Fibroblast of lung (primary cell): ENCODE measurements at regions not wholly inside any gene's neighbourhood (a gene's known extent, or its start where the extent isn't known, plus 50 kb on each side); places are given as distances from the start of the nearest gene placed in this dataset.

ENCODE experiments used
- EZH2 ChIP-seq: IDR thresholded peaks from 2 replicates; pipeline ENCODE4 v1.5.1; 2012; ENCODE audit warnings: low read length, control low read depth, mild to moderate bottlenecking; ENCODE audit errors: missing control alignments
- TF ChIP-seq, protein P1 (sequence below), 2 donors: IDR thresholded peaks in 1 of 2; conservative IDR thresholded peaks in 1 of 2; 1 replicate in 1 of 2; 2 replicates in 1 of 2; pipeline ENCODE4 v1.5.1; 2011 to 2012; ENCODE audit warnings: low read length in 2 of 2, control low read depth in 1 of 2, inconsistent platforms in 1 of 2, low read depth in 1 of 2, mild to moderate bottlenecking in 1 of 2

DNA sequence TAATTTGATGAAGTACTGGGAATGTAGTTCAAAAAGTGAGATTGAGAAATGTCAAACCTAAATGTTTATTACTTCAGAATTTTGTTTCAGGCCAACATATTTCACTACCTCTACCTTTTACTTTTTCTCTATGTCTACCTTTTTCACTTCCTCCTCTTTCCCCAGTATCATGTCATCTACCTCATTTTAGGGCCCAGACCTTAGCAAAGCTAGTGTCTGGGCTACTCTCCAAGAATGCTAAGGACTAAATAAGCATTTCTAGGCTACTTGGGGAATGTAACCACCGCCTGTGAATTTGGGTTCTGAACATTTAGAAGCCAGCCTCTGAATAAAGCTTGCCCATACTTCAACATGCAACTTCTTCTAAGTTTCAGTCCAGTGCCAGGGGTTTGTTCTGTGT lies 330.4 kb downstream of the SLC4A3 start:
- TF ChIP-seq, protein P1, sequence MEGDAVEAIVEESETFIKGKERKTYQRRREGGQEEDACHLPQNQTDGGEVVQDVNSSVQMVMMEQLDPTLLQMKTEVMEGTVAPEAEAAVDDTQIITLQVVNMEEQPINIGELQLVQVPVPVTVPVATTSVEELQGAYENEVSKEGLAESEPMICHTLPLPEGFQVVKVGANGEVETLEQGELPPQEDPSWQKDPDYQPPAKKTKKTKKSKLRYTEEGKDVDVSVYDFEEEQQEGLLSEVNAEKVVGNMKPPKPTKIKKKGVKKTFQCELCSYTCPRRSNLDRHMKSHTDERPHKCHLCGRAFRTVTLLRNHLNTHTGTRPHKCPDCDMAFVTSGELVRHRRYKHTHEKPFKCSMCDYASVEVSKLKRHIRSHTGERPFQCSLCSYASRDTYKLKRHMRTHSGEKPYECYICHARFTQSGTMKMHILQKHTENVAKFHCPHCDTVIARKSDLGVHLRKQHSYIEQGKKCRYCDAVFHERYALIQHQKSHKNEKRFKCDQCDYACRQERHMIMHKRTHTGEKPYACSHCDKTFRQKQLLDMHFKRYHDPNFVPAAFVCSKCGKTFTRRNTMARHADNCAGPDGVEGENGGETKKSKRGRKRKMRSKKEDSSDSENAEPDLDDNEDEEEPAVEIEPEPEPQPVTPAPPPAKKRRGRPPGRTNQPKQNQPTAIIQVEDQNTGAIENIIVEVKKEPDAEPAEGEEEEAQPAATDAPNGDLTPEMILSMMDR (conservative IDR thresholded peaks at IDR 0.05 in 1 of 2, IDR thresholded peaks at IDR 0.05 in 1 of 2; ENCODE audit: low read depth in 1 of 2, low read length in 2 of 2), result no peak
- TF ChIP-seq EZH2, result no peak
